ENCODE measurements at regions not wholly inside any gene's neighbourhood (a gene's known extent, or its start where the extent isn't known, plus 50 kb on each side); places are given as distances from the start of the nearest gene placed in this dataset.

- Mint-ChIP-seq H3K27me3 (peaks cover 0 to 1% of the 10 kb centered on the region in 2 donors), H3K9me3 (peaks cover 0 to 3% (median 0%) of the 10 kb centered on the region in 8 donors), H3K4me3 (no peak overlapping the region), H3K36me3 (no peaks in the 10 kb centered on the region), H3K27ac (no peak overlapping the region), H3K4me1 (peaks cover 0 to 1% (median under 1%) of the 10 kb centered on the region in 4 donors)
- Histone ChIP-seq H3K27ac (ENCODE audit: low read depth, low read length) (no peak overlapping the region), H3K4me3 (ENCODE audit: low read length in 2 of 2) (no peak overlapping the region), H3K36me3 (ENCODE audit: insufficient read depth, low read length) (no peaks in the 10 kb centered on the region), H3K4me1 (ENCODE audit: insufficient read depth, low read length) (no peaks in the 10 kb centered on the region), H3K27me3 (ENCODE audit: insufficient read depth, low read length) (no peaks in the 10 kb centered on the region), H3K9me3 (ENCODE audit: control insufficient read depth in 1 of 2, low read length in 2 of 2) (no peaks in the 10 kb centered on the region)
- POLR2A ChIA-PET (ENCODE audit: partially characterized antibody): no interaction called here
- CTCF ChIA-PET (ENCODE audit: partially characterized antibody): no interaction called here
- intact Hi-C loops (cut with micrococcal nuclease): no loop called here
- no peak for DNase-seq
Observed at GRCh38 chrX:22373094-22373493, 100.4 kb downstream of the CBLL2 start.

GRCh38 chrX:22373766-22374165 is 101.1 kb downstream of the CBLL2 start:
- H3K27ac Mint-ChIP-seq: no peak overlapping the region
- POLR2A ChIA-PET (ENCODE audit: partially characterized antibody): no interaction called here
- Histone ChIP-seq H3K36me3 (ENCODE audit: insufficient read depth, low read length) (no peaks in the 10 kb centered on the region), H3K27ac (ENCODE audit: low read depth, low read length) (no peak overlapping the region), H3K4me1 (ENCODE audit: insufficient read depth, low read length) (no peaks in the 10 kb centered on the region), H3K9me3 (ENCODE audit: control insufficient read depth in 1 of 2, low read length in 2 of 2) (no peaks in the 10 kb centered on the region), H3K27me3 (ENCODE audit: insufficient read depth, low read length) (no peaks in the 10 kb centered on the region), H3K4me3 (ENCODE audit: low read length in 2 of 2) (no peak overlapping the region)
- peaks cover 0 to 1% of the 10 kb centered on the region in 2 donors for H3K27me3 Mint-ChIP-seq
- peaks cover 0 to 1% (median under 1%) of the 10 kb centered on the region in 4 donors for H3K4me1 Mint-ChIP-seq
- H3K36me3 Mint-ChIP-seq: no peaks in the 10 kb centered on the region
- intact Hi-C loops (cut with micrococcal nuclease): no loop called here
- CTCF ChIA-PET (ENCODE audit: partially characterized antibody): no interaction called here
- H3K4me3 Mint-ChIP-seq: no peak overlapping the region
- H3K9me3 Mint-ChIP-seq: no peaks in the 10 kb centered on the region
- no peak for DNase-seq

GRCh38 chrX:22376369-22376768 is 103.7 kb downstream of the CBLL2 start:
- peaks cover 0 to 1% (median 0%) of the 10 kb centered on the region in 4 donors for H3K4me1 Mint-ChIP-seq
- H3K27me3 Mint-ChIP-seq: no peaks in the 10 kb centered on the region
- intact Hi-C loops (cut with micrococcal nuclease): no loop called here
- ChIA-PET POLR2A (ENCODE audit: partially characterized antibody) (no interaction called here), CTCF (ENCODE audit: partially characterized antibody) (no interaction called here)
- H3K36me3 Mint-ChIP-seq: no peaks in the 10 kb centered on the region
- no peak for DNase-seq
- Histone ChIP-seq H3K4me3 (ENCODE audit: low read length in 2 of 2) (no peak overlapping the region), H3K36me3 (ENCODE audit: insufficient read depth, low read length) (no peaks in the 10 kb centered on the region), H3K27ac (ENCODE audit: low read depth, low read length) (no peak overlapping the region), H3K4me1 (ENCODE audit: insufficient read depth, low read length) (no peaks in the 10 kb centered on the region), H3K27me3 (ENCODE audit: insufficient read depth, low read length) (no peaks in the 10 kb centered on the region), H3K9me3 (ENCODE audit: control insufficient read depth in 1 of 2, low read length in 2 of 2) (no peaks in the 10 kb centered on the region)
- no peaks in the 10 kb centered on the region for H3K9me3 Mint-ChIP-seq
- H3K4me3 Mint-ChIP-seq: no peak overlapping the region
- no peak overlapping the region for H3K27ac Mint-ChIP-seq

- intact Hi-C loops (cut with micrococcal nuclease): no loop called here
- Histone ChIP-seq H3K9me3 (ENCODE audit: control insufficient read depth in 1 of 2, low read length in 2 of 2) (no peaks in the 10 kb centered on the region), H3K4me3 (ENCODE audit: low read length in 2 of 2) (no peak overlapping the region), H3K36me3 (ENCODE audit: insufficient read depth, low read length) (no peaks in the 10 kb centered on the region), H3K27me3 (ENCODE audit: insufficient read depth, low read length) (no peaks in the 10 kb centered on the region), H3K27ac (ENCODE audit: low read depth, low read length) (no peak overlapping the region), H3K4me1 (ENCODE audit: insufficient read depth, low read length) (no peaks in the 10 kb centered on the region)
- POLR2A ChIA-PET (ENCODE audit: partially characterized antibody): no interaction called here
- Mint-ChIP-seq H3K4me1 (peaks cover 0 to 1% (median 0%) of the 10 kb centered on the region in 4 donors), H3K9me3 (peaks cover 0 to 4% (median 0%) of the 10 kb centered on the region in 8 donors), H3K36me3 (no peaks in the 10 kb centered on the region), H3K27ac (no peak overlapping the region), H3K4me3 (no peak overlapping the region), H3K27me3 (no peaks in the 10 kb centered on the region)
- CTCF ChIA-PET (ENCODE audit: partially characterized antibody): no interaction called here
- DNase-seq: no peak
Observed at GRCh38 chrX:22378296-22378695, 105.6 kb downstream of the CBLL2 start.

- Histone ChIP-seq H3K4me1 (ENCODE audit: insufficient read depth, low read length) (no peaks in the 10 kb centered on the region), H3K27me3 (ENCODE audit: insufficient read depth, low read length) (no peaks in the 10 kb centered on the region), H3K27ac (ENCODE audit: low read depth, low read length) (no peak overlapping the region), H3K36me3 (ENCODE audit: insufficient read depth, low read length) (no peaks in the 10 kb centered on the region), H3K9me3 (ENCODE audit: control insufficient read depth in 1 of 2, low read length in 2 of 2) (no peaks in the 10 kb centered on the region), H3K4me3 (ENCODE audit: low read length in 2 of 2) (no peak overlapping the region)
- intact Hi-C loops (cut with micrococcal nuclease): no loop called here
- Mint-ChIP-seq H3K4me3 (no peak overlapping the region), H3K36me3 (no peaks in the 10 kb centered on the region), H3K27ac (no peak overlapping the region), H3K9me3 (peaks cover 0 to 7% (median 0%) of the 10 kb centered on the region in 8 donors), H3K27me3 (no peaks in the 10 kb centered on the region), H3K4me1 (no peaks in the 10 kb centered on the region)
- ChIA-PET CTCF (ENCODE audit: partially characterized antibody) (no interaction called here), POLR2A (ENCODE audit: partially characterized antibody) (no interaction called here)
- no peak for DNase-seq
Observed at GRCh38 chrX:22383988-22384387, 111.3 kb downstream of the CBLL2 start.

GRCh38 chrX:22389556-22390179 is 117.0 kb downstream of the CBLL2 start:
- no peaks in the 10 kb centered on the region for H3K4me1 Mint-ChIP-seq
- no peaks in the 10 kb centered on the region for H3K27me3 Mint-ChIP-seq
- Histone ChIP-seq H3K9me3 (ENCODE audit: control insufficient read depth in 1 of 2, low read length in 2 of 2) (no peaks in the 10 kb centered on the region), H3K36me3 (ENCODE audit: insufficient read depth, low read length) (no peaks in the 10 kb centered on the region), H3K4me1 (ENCODE audit: insufficient read depth, low read length) (no peaks in the 10 kb centered on the region), H3K27me3 (ENCODE audit: insufficient read depth, low read length) (no peaks in the 10 kb centered on the region), H3K4me3 (ENCODE audit: low read length in 2 of 2) (no peak overlapping the region), H3K27ac (ENCODE audit: low read depth, low read length) (no peak overlapping the region)
- ChIA-PET POLR2A (ENCODE audit: partially characterized antibody) (no interaction called here), CTCF (ENCODE audit: partially characterized antibody) (no interaction called here)
- no peak overlapping the region for H3K27ac Mint-ChIP-seq
- no peak overlapping the region for H3K4me3 Mint-ChIP-seq
- intact Hi-C loops (cut with micrococcal nuclease): no loop called here
- no peaks in the 10 kb centered on the region for H3K36me3 Mint-ChIP-seq
- DNase-seq: no peak
- no peaks in the 10 kb centered on the region for H3K9me3 Mint-ChIP-seq

- DNase-seq: no peak
- Mint-ChIP-seq H3K4me1 (no peaks in the 10 kb centered on the region), H3K27ac (no peak overlapping the region), H3K4me3 (no peak overlapping the region), H3K27me3 (no peaks in the 10 kb centered on the region), H3K36me3 (no peaks in the 10 kb centered on the region), H3K9me3 (peaks cover 0 to 5% (median 0%) of the 10 kb centered on the region in 8 donors)
- ChIA-PET POLR2A (ENCODE audit: partially characterized antibody) (no interaction called here), CTCF (ENCODE audit: partially characterized antibody) (no interaction called here)
- Histone ChIP-seq H3K4me1 (ENCODE audit: insufficient read depth, low read length) (no peaks in the 10 kb centered on the region), H3K27ac (ENCODE audit: low read depth, low read length) (no peak overlapping the region), H3K9me3 (ENCODE audit: control insufficient read depth in 1 of 2, low read length in 2 of 2) (no peaks in the 10 kb centered on the region), H3K4me3 (ENCODE audit: low read length in 2 of 2) (no peak overlapping the region), H3K27me3 (ENCODE audit: insufficient read depth, low read length) (no peaks in the 10 kb centered on the region), H3K36me3 (ENCODE audit: insufficient read depth, low read length) (no peaks in the 10 kb centered on the region)
- intact Hi-C loops (cut with micrococcal nuclease): no loop called here
Observed at GRCh38 chrX:22392133-22392948, 119.6 kb downstream of the CBLL2 start.

All from CD4-positive, alpha-beta memory T cell (primary cell).